ENCODE measurements at regions not wholly inside any gene's neighbourhood (a gene's known extent, or its start where the extent isn't known, plus 50 kb on each side); places are given as distances from the start of the nearest gene placed in this dataset.

DNA sequence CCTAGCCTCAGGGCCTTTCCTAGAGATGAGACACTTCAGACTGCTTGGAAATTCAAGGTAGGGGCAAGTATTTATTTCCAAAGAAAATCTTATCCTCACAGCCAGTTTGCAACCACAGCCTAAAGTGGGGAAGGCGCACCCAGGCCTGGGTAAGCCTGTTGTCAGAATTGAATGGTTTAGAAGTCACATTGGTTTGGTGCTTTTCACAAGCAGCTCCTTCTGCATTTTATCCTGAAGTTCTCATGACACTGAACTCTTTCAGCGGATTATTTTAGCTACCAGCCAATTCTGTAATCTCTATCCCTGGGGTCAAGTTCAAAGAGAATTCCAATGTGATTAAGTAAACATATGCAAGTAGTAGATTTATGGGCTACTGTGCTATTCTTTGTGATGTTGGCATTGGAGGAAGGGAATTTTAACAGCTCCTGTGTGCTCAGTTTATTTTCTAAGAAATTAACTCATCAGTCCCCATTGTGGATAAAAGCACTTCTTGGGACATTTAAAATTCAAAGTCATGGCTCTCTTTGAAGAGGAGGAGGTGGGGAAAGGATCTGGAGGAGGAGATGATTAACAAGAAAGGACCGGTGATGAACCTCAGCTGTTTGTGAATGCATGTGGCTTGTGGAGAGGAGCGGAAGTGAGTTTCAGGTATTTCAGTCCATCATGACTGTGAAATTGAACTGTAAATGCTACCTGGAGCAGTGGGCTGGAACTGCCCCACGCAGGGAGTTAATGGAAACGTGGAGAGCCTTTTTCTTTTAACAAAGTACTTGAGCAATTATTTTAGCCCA, 90.2 kb upstream of the CACUL1 start:
- Histone ChIP-seq H3K9me3 (no peaks in the 10 kb centered on the region), H3K4me1 (peaks cover 0 to 25% (median 5%) of the 10 kb centered on the region in 4 donors), H3K4me3 (no peak overlapping the region), H3K27ac (no peak overlapping the region), H3K36me3 (no peaks in the 10 kb centered on the region), H3K27me3 (no peaks in the 10 kb centered on the region)
- DNase-seq: peak in 1 of 2 donors; percentile 24
- 26 to 45% (median 39%) methylated on average over 6 of the region's 6 CpGs for WGBS, 5 donors
- TF ChIP-seq POLR2A (IDR thresholded peaks at IDR 0.05): no peak
- intact Hi-C loops (cut with DNase I; ENCODE audit: low total_unique reads): no loop called here

DNA sequence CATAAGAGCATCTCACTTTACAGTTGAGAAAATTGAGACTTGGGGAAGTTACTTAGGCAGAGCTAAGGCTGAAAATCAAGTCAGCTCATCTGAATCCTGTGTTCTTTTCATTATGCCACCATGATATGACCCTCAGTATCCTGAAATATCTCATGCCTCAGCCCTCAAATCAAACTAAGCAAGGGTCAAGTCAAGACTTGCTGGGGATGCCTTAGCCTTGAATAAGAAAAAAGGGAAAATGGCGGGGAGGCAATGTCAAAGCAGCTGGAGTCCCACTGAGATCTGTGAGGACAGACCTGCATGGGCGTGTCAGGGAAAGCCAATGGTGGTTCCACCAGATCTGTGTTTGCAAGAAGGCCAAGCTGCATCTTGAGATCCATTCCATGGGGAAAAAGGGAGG, 91.0 kb upstream of the CACUL1 start:
- no peaks in the 10 kb centered on the region for H3K27me3 ChIP-seq
- H3K4me3 ChIP-seq: no peak overlapping the region
- WGBS, 5 donors: 92 to 97% (median 94%) methylated on average over 2 of the region's 2 CpGs
- H3K36me3 ChIP-seq: no peaks in the 10 kb centered on the region
- DNase-seq: no peak
- no peaks in the 10 kb centered on the region for H3K9me3 ChIP-seq
- H3K4me1 ChIP-seq: peaks cover 0 to 25% (median 5%) of the 10 kb centered on the region in 4 donors
- no peak overlapping the region for H3K27ac ChIP-seq
- intact Hi-C loops (cut with DNase I; ENCODE audit: low total_unique reads): no loop called here
- TF ChIP-seq EP300 (IDR thresholded peaks at IDR 0.05) (no peak), POLR2A (IDR thresholded peaks at IDR 0.05) (no peak)

DNA sequence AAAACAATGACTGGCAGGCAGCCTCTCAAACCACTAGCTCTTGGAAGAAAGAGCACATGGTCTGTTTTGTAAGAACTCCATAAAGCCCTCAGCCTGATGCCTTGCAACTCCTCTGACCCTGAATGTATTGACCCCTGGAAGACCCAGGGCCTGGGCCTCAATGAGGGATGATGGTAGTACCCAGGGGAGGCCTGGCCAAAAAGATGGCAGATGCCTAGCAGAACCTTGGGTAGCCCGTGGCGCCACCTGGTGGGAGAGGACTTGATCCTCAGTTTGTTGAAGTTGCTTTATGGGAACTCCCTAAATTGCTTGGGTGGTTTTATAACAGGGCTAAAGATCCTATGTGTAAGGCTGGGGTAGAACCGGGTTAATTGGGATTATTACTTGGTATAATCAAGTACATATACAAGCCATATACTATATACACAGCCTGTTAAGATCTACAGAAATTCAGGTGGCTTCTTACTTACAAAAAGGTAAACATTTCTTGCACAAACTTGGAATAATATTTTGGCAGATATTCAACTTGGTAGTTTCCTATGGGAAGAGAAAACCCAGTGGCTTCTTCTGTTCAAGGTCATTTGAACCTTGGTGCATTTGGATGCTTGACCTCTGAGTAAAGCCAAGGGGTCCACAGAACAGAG, 95.8 kb upstream of the CACUL1 start:
- Histone ChIP-seq H3K27ac (no peak overlapping the region), H3K4me3 (no peak overlapping the region), H3K36me3 (no peaks in the 10 kb centered on the region), H3K4me1 (peaks cover 0 to under 1% (median 0%) of the 10 kb centered on the region in 4 donors), H3K9me3 (no peaks in the 10 kb centered on the region), H3K27me3 (no peaks in the 10 kb centered on the region)
- WGBS, 5 donors: 23 to 36% (median 28%) methylated on average over 3 of the region's 3 CpGs
- intact Hi-C loops (cut with DNase I; ENCODE audit: low total_unique reads): no loop called here
- DNase-seq: peak; percentile 64 to 74
- TF ChIP-seq POLR2AphosphoS5 (IDR thresholded peaks at IDR 0.05): no peak
- TF ChIP-seq, protein P1, sequence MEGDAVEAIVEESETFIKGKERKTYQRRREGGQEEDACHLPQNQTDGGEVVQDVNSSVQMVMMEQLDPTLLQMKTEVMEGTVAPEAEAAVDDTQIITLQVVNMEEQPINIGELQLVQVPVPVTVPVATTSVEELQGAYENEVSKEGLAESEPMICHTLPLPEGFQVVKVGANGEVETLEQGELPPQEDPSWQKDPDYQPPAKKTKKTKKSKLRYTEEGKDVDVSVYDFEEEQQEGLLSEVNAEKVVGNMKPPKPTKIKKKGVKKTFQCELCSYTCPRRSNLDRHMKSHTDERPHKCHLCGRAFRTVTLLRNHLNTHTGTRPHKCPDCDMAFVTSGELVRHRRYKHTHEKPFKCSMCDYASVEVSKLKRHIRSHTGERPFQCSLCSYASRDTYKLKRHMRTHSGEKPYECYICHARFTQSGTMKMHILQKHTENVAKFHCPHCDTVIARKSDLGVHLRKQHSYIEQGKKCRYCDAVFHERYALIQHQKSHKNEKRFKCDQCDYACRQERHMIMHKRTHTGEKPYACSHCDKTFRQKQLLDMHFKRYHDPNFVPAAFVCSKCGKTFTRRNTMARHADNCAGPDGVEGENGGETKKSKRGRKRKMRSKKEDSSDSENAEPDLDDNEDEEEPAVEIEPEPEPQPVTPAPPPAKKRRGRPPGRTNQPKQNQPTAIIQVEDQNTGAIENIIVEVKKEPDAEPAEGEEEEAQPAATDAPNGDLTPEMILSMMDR (IDR thresholded peaks at IDR 0.05): peak in 5 of 7 experiments; percentile 23 to 41 (median 39)
- TF ChIP-seq POLR2A (IDR thresholded peaks at IDR 0.05): no peak
- TF ChIP-seq EP300 (IDR thresholded peaks at IDR 0.05): no peak

DNA sequence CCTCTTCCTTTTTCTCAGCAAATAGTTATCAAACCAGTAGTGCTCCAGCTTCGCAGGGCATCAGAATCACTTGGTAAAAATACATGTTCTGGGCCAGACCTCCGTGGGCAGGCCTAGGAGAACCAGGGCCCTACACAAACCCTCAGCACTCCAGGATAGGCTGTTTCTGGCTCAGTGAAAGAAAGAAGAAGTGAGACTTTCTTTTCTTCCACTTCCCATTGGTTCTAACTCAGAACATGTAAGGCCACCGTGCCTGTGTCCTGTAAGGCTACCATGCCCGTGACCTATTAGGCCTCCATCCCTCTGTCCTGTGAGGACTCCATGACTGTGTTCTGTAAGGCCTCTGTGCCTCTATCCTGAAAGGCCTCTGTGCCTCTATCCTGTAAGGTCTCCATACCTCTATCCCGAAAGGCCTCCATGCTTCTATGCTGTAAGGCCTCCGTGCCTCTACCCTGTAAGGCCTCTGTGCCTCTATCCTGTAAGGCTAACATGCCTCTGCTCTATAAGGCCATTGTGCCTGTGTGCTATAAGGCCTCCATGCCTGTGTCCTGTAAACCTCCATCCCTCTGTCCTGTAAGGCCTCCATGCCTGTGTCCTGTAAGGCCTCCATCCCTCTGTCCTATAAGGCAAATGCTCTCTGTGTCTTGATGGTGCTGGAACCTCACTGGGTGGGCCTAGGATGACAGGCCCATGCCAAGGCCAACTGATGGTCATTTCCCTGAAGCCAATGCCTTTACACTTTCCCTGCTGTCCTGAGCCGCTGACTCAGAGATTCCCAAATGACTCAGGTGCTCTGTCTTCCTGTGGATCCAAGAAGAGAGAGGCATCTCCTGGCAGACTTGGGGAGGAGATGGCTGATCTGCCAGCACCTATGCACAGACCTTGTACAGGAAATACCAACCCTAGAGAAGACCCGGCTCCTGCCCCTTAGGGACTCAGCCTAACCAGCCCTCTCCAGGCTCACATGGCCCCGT, 96.6 kb upstream of the CACUL1 start:
- no peaks in the 10 kb centered on the region for H3K9me3 ChIP-seq
- no peak for TF ChIP-seq EP300 (IDR thresholded peaks at IDR 0.05)
- TF ChIP-seq POLR2A (IDR thresholded peaks at IDR 0.05): no peak
- TF ChIP-seq, protein P1 (IDR thresholded peaks at IDR 0.05): no peak
- no peak for TF ChIP-seq POLR2AphosphoS5 (IDR thresholded peaks at IDR 0.05)
- H3K27me3 ChIP-seq: no peaks in the 10 kb centered on the region
- no peak for DNase-seq
- no peaks in the 10 kb centered on the region for H3K4me1 ChIP-seq
- H3K4me3 ChIP-seq: no peak overlapping the region
- H3K36me3 ChIP-seq: no peaks in the 10 kb centered on the region
- intact Hi-C loops (cut with DNase I; ENCODE audit: low total_unique reads): no loop called here
- H3K27ac ChIP-seq: no peak overlapping the region
- WGBS, 5 donors: 89 to 90% (median 89%) methylated on average over 9 of the region's 9 CpGs

DNA sequence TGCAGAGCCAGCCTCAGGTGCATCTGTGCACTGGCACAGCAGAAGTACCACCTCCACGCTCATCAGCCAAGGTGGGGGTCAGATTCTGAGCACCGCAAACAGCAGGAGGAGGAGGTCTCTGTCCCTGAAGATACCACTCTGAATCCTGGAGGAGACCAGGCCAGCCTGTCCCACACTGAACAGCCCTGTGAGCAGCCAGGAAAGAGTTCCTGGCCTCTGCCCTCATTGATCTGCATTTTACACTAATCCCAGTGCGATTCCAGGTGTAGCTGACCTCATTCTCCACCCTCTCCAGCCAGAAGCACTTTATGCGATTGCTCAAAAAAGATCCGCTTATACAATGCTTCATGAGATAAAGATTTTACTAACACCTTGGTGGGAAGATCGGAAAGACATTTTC, 99.1 kb upstream of the CACUL1 start:
- no peak overlapping the region for H3K27ac ChIP-seq
- no peak for DNase-seq
- intact Hi-C loops (cut with DNase I; ENCODE audit: low total_unique reads): no loop called here
- WGBS, 5 donors: 75 to 93% (median 91%) methylated on average over 5 to 6 of the region's 6 CpGs
- H3K4me3 ChIP-seq: no peak overlapping the region
- no peaks in the 10 kb centered on the region for H3K27me3 ChIP-seq
- no peaks in the 10 kb centered on the region for H3K9me3 ChIP-seq
- H3K36me3 ChIP-seq: no peaks in the 10 kb centered on the region
- H3K4me1 ChIP-seq: no peaks in the 10 kb centered on the region
- TF ChIP-seq, protein P1 (IDR thresholded peaks at IDR 0.05): no peak
- TF ChIP-seq POLR2AphosphoS5 (IDR thresholded peaks at IDR 0.05) (no peak), POLR2A (IDR thresholded peaks at IDR 0.05) (no peak), EP300 (IDR thresholded peaks at IDR 0.05) (no peak)

Measured in stomach (tissue), 8 donors.